GM19463 (cell line): ENCODE measurements at regions not wholly inside any gene's neighbourhood (a gene's known extent, or its start where the extent isn't known, plus 50 kb on each side); places are given as distances from the start of the nearest gene placed in this dataset.

ENCODE experiments used
- ATAC-seq: cut with Tn5 transposase; IDR thresholded peaks from one replicate; pipeline ENCODE4 v1.9.1; 2021; ENCODE audit warnings: mild to moderate bottlenecking, moderate library complexity; ENCODE audit not compliant: unreplicated experiment

GRCh38 chr6:44530910-44531234 is 143.4 kb downstream of the CDC5L start:
- no peak for ATAC-seq

- ATAC-seq: no peak
Observed at GRCh38 chr6:44531442-44532015, 144.0 kb downstream of the CDC5L start.

DNA sequence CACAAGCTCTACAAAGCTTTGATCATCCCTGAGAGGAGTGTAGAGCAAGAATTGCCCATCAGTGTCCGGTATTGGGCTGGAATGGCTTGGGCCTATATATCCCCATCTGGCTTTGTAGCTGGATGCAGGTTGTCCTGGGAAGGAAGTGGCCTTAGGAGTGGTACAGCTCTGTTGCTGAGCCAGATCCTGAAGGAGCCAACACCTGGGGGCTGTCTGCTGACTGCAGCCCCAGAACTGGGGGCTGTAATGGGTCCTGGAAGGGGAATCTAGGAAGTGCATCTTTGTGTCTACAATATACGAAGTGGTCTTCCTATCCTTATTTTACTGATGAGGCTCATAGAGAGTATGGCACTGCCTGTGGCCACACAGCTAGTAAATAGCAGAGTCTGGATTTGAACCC is 145.9 kb downstream of the CDC5L start:
- no peak for ATAC-seq

DNA sequence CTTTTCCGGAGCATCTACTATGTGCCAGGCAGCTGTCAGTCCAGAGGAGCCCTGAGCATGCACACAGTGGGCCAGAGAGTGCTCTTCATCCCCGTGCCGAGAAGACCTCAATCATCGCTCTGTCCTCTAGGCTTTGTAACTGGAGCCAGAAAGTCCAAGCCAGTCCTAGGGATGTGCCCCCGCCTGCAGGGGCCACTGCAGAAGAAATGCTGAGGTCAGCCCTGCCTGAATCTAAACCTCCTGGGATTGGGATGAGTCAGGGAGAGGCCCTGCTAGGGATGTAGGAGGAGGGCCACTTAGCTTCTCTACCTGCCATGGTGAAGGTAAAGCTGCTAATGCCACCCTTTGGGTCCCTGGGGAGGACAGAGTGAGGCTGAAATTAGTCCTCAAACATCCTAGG is 146.8 kb downstream of the CDC5L start:
- no peak for ATAC-seq

- ATAC-seq: no peak
Observed at GRCh38 chr6:44535446-44535845, 147.9 kb downstream of the CDC5L start.

GRCh38 chr6:44535967-44536366 is 148.5 kb downstream of the CDC5L start:
- ATAC-seq: no peak

DNA sequence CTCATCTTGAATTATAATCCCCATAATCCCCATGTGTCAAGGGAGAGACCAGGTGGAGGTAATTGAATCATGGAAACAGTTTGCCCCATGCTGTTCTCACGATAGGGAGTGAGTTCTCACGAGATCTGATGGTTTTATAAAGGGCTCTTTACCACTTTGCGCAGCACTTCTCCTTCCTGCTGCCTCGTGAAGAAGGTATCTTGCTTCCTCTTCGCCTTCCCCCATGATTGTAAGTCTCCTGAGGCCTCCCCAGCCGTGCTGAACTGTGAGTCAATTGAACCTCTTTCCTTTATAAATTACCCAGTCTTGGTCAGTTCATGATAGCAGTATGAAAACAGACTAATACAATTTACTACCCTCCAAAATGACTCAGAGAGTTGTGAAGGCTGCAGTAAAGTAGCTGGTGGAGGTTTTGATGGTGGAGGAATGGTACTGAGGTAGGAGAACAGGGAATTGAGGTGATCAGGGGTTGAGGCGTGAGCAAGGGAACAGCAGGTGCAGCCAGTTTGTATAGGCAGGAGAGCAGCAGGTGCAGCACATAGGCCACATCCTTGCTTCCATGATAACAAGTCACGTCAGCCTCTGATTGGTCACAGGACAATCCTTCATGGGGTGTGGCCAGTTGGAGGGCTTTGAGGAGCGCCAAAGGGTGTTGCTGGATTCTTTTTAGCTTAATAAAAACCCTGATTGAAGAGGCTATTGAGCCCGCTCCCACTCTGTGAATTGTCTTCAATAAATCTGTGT is 150.0 kb downstream of the CDC5L start:
- ATAC-seq: no peak

DNA sequence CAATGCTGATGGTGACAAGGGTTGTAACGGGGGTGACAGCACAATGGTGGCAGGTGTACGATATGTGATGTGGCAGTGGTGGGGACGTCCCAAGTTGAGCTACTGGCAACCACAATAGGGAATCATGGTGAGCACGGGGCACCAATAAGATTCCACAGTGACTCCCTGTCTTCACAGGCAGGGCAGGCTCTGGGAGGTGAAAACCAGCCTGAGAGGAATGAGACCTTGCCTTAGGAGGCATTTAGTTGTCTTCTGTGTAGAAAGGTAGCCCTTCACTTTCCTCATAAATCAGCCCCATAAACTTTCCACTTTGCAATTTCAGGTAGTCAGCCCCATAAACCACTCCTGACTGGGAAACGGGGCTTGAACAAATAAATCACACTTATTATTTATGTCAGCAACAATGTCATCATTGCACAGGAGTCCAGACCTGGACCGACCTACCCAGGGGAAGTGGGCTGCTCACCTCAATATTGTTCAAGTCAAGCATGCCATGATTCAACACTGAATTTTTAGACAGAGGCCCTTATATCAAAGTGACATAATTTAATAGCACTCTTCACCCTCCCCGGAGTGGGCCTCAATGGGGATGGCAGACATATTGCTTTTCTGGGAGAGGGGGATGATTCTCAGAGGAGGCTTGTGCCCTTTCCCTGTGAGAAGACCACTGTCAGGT is 150.8 kb downstream of the CDC5L start:
- ATAC-seq: no peak

DNA sequence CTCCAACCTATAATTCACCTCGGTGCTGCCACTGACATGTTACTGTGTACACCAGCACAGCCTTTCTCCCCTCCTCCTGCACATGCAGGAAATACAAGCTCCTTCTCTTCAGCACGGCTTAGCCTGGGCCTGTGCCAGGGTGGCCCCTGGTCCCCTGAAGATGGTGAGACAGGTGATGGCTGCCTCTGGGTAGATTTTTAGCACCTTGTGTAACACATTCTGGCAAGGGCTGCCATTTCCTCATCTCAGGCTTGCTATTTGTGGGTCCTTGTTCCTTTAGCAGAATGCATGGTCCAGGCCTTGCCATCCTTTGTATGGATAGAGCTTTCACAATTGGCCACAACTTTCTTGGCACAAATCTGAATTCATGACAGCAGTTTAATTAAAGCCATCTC is 151.3 kb downstream of the CDC5L start:
- no peak for ATAC-seq

- no peak for ATAC-seq
Observed at GRCh38 chr6:44539701-44540355, 152.3 kb downstream of the CDC5L start.

GRCh38 chr6:44540881-44541280 is 153.4 kb downstream of the CDC5L start:
- no peak for ATAC-seq

GRCh38 chr6:44542401-44543116 is 155.1 kb downstream of the CDC5L start:
- ATAC-seq: no peak

GRCh38 chr6:44543664-44544063 is 156.2 kb downstream of the CDC5L start:
- no peak for ATAC-seq

DNA sequence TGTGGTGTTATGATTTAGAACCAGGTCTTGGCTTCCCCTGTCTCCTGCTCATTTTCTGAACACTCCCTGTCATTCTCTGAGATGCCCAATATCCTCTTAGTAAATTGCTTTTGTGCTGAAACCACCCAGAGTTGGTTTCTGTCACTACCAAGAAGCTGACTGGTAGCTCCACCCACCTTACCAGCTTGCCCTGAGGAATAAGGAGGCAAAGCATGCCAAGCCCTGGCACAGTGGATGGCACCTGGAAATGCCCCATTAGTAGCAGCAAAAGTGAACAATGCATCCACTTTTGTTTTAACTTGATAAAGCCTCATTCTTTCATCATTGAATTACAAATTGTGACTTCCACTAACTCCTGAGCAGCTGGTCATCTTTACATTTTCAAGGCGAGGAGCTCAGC is 157.7 kb downstream of the CDC5L start:
- no peak for ATAC-seq

GRCh38 chr6:44548319-44548718 is 160.8 kb downstream of the CDC5L start:
- no peak for ATAC-seq

- ATAC-seq: no peak
Observed at GRCh38 chr6:44549516-44549915, 162.0 kb downstream of the CDC5L start.

DNA sequence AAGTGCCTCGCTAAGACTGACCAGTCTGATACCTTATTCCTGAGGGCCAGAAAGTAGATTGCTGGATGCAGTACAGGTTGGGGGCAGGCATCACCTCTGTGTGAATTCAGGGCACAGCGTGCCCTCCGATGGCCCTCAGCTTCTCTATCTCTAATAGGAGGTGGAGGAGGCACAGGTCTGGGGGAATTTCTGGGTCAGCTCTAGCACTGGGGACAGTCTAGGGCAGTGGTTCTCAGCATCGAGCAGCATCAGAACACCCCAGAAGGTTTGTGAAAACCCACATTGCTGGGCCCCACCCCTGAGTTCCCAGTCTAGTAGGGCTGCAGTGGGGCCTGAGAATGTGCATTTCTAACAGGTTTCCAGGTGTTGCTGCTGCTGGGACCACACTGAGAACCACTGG is 166.7 kb downstream of the CDC5L start:
- ATAC-seq: no peak

GRCh38 chr6:44554861-44555260 is 167.4 kb downstream of the CDC5L start:
- ATAC-seq: no peak

DNA sequence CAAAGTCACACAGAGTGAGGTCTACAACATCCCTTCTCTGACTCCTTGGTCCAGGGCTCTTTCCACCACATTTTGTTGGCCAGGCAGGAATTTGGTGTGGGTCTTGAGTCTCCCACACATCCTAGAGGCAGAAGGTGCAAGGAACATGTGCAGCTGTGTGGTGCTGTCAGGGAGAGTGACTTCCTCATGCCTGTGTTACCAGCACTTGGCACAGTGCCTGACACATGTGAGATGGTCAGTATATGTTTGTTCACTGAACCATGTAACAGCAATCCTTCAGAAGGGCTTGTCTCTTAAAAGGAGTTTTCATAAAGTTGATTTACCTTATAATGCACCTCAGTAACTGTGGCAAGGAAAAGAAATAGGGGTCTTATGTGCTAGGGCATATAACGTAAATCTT is 168.5 kb downstream of the CDC5L start:
- no peak for ATAC-seq

- no peak for ATAC-seq
Observed at GRCh38 chr6:44558024-44558831, 170.7 kb downstream of the CDC5L start.
